Smooth muscle cell (in vitro differentiated cells): ENCODE measurements at regions not wholly inside any gene's neighbourhood (a gene's known extent, or its start where the extent isn't known, plus 50 kb on each side); places are given as distances from the start of the nearest gene placed in this dataset.
A peak's percentile ranks its signal among the peaks of the same experiment; 100 is the strongest.

Experiments
- DNase-seq: peaks from one replicate; lab custom pipeline; 2025; ENCODE audit not compliant: unreplicated experiment; lab: John Stamatoyannopoulos, UW
- H2AFZ ChIP-seq: fragments of 200-600 bp; sonication (generic); 2 replicates; pipeline ENCODE4 v1.6.0; 2016; ENCODE audit warnings: antibody characterized with exemption, low read depth, mild to moderate bottlenecking
- H3F3A ChIP-seq: fragments of 200-600 bp; sonication (generic); 2 replicates; pipeline ENCODE4 v1.6.0; 2017; ENCODE audit warnings: antibody characterized with exemption, low read depth
- H3K27ac ChIP-seq: fragments of 200-600 bp; sonication (generic); 2 replicates; pipeline ENCODE4 v1.5.1; 2016; ENCODE audit warnings: low read depth, mild to moderate bottlenecking
- H3K27me3 ChIP-seq: fragments of 200-600 bp; sonication (generic); 2 replicates; pipeline ENCODE4 v1.6.1; 2016; ENCODE audit warnings: low read depth, mild to moderate bottlenecking
- H3K36me3 ChIP-seq: fragments of 200-600 bp; sonication (generic); 2 replicates; pipeline ENCODE4 v1.5.1; 2016; ENCODE audit warnings: low read depth
- H3K4me1 ChIP-seq: fragments of 200-600 bp; sonication (generic); 2 replicates; pipeline ENCODE4 v1.5.1; 2016; ENCODE audit warnings: low read depth
- H3K4me2 ChIP-seq: fragments of 200-600 bp; sonication (generic); 2 replicates; pipeline ENCODE4 v1.6.0; 2016; ENCODE audit warnings: mild to moderate bottlenecking
- H3K4me3 ChIP-seq: fragments of 200-600 bp; sonication (generic); 2 replicates; pipeline ENCODE4 v1.5.1; 2016; ENCODE audit warnings: mild to moderate bottlenecking
- H3K79me2 ChIP-seq: fragments of 200-600 bp; sonication (generic); 2 replicates; pipeline ENCODE4 v1.6.0; 2016; ENCODE audit warnings: low read depth, mild to moderate bottlenecking
- H3K9ac ChIP-seq: fragments of 200-600 bp; sonication (generic); 2 replicates; pipeline ENCODE4 v1.6.0; 2016; ENCODE audit warnings: low read depth
- H3K9me3 ChIP-seq: fragments of 200-600 bp; sonication (generic); replicated peaks from 2 replicates; pipeline ENCODE4 v1.5.1; 2016; ENCODE audit warnings: low read depth
- H4K20me1 ChIP-seq: fragments of 200-600 bp; sonication (generic); 2 replicates; pipeline ENCODE4 v1.6.0; 2016; ENCODE audit warnings: low read depth
- CTCF ChIP-seq: fragments of 200-600 bp; sonication (generic); IDR thresholded peaks from 2 replicates; pipeline ENCODE4 v1.5.1; 2017; ENCODE audit warnings: borderline replicate concordance, mild to moderate bottlenecking, antibody characterized with exemption; ENCODE audit not compliant: insufficient read depth, poor library complexity, severe bottlenecking
- WGBS: methylation state at CpG from one replicate; pipeline ENCODE4 v1.1.7; 2016; ENCODE audit warnings: low lambda C conversion rate; 5-methylcytosine and 5-hydroxymethylcytosine counted together

- Histone ChIP-seq H3K27ac (no peak overlapping the region), H3K36me3 (no peaks in the 10 kb centered on the region), H3K4me1 (no peaks in the 10 kb centered on the region), H3F3A (no peaks in the 10 kb centered on the region), H4K20me1 (no peaks in the 10 kb centered on the region), H3K9ac (no peak overlapping the region), H3K9me3 (no peaks in the 10 kb centered on the region), H2AFZ (no peak overlapping the region), H3K27me3 (no peaks in the 10 kb centered on the region), H3K4me3 (no peak overlapping the region), H3K4me2 (no peak overlapping the region), H3K79me2 (no peaks in the 10 kb centered on the region)
- no peak for DNase-seq
- 90% methylated on average over 3 of the region's 3 CpGs for WGBS
- no peak for TF ChIP-seq CTCF
These were observed 909.1 kb downstream of the NCAM2 start for GRCh38 chr21:21907271-21907670.

- 59% methylated on average over 2 of the region's 2 CpGs for WGBS
- Histone ChIP-seq H3K27ac (no peak overlapping the region), H4K20me1 (no peaks in the 10 kb centered on the region), H3K9ac (no peak overlapping the region), H3K27me3 (no peaks in the 10 kb centered on the region), H3K79me2 (no peaks in the 10 kb centered on the region), H3K4me2 (no peak overlapping the region), H3K4me1 (no peaks in the 10 kb centered on the region), H3F3A (no peaks in the 10 kb centered on the region), H3K4me3 (no peak overlapping the region), H2AFZ (no peak overlapping the region), H3K36me3 (no peaks in the 10 kb centered on the region), H3K9me3 (no peaks in the 10 kb centered on the region)
- no peak for DNase-seq
- no peak for TF ChIP-seq CTCF
These were observed 917.6 kb downstream of the NCAM2 start for GRCh38 chr21:21915816-21916215.

GRCh38 chr21:21921410-21922232 is 923.4 kb downstream of the NCAM2 start:
- Histone ChIP-seq H3K4me1 (no peaks in the 10 kb centered on the region), H2AFZ (no peak overlapping the region), H3K36me3 (no peaks in the 10 kb centered on the region), H3K9me3 (no peaks in the 10 kb centered on the region), H3K4me2 (no peak overlapping the region), H3F3A (no peaks in the 10 kb centered on the region), H4K20me1 (no peaks in the 10 kb centered on the region), H3K4me3 (no peak overlapping the region), H3K27me3 (no peaks in the 10 kb centered on the region), H3K9ac (no peak overlapping the region), H3K79me2 (no peaks in the 10 kb centered on the region), H3K27ac (no peak overlapping the region)
- WGBS: 43% methylated on average over 6 of the region's 6 CpGs
- no peak for DNase-seq
- TF ChIP-seq CTCF: peak; percentile 62

- no peak for DNase-seq
- Histone ChIP-seq H3K79me2 (no peaks in the 10 kb centered on the region), H2AFZ (no peak overlapping the region), H3K4me3 (no peak overlapping the region), H3K4me1 (no peaks in the 10 kb centered on the region), H3F3A (no peaks in the 10 kb centered on the region), H3K27ac (no peak overlapping the region), H4K20me1 (no peaks in the 10 kb centered on the region), H3K9ac (no peak overlapping the region), H3K27me3 (no peaks in the 10 kb centered on the region), H3K36me3 (no peaks in the 10 kb centered on the region), H3K9me3 (no peaks in the 10 kb centered on the region), H3K4me2 (no peak overlapping the region)
- TF ChIP-seq CTCF: no peak
- 76% methylated on average over 1 of the region's 1 CpG for WGBS
These were observed 931.0 kb downstream of the NCAM2 start for GRCh38 chr21:21929226-21929625.
